Smooth muscle cell (in vitro differentiated cells): ENCODE measurements at regions not wholly inside any gene's neighbourhood (a gene's known extent, or its start where the extent isn't known, plus 50 kb on each side); places are given as distances from the start of the nearest gene placed in this dataset.
"Not testable (repeated sequence)": the region's sequence is repeated elsewhere in the genome, so short reads cannot be mapped to it uniquely, and the experiment has no call there.

ENCODE experiments used
- DNase-seq: peaks from one replicate; lab custom pipeline; 2025; ENCODE audit not compliant: unreplicated experiment; lab: John Stamatoyannopoulos, UW
- H2AFZ ChIP-seq: fragments of 200-600 bp; sonication (generic); 2 replicates; pipeline ENCODE4 v1.6.0; 2016; ENCODE audit warnings: antibody characterized with exemption, low read depth, mild to moderate bottlenecking
- H3F3A ChIP-seq: fragments of 200-600 bp; sonication (generic); 2 replicates; pipeline ENCODE4 v1.6.0; 2017; ENCODE audit warnings: antibody characterized with exemption, low read depth
- H3K27ac ChIP-seq: fragments of 200-600 bp; sonication (generic); 2 replicates; pipeline ENCODE4 v1.5.1; 2016; ENCODE audit warnings: low read depth, mild to moderate bottlenecking
- H3K27me3 ChIP-seq: fragments of 200-600 bp; sonication (generic); 2 replicates; pipeline ENCODE4 v1.6.1; 2016; ENCODE audit warnings: low read depth, mild to moderate bottlenecking
- H3K36me3 ChIP-seq: fragments of 200-600 bp; sonication (generic); 2 replicates; pipeline ENCODE4 v1.5.1; 2016; ENCODE audit warnings: low read depth
- H3K4me1 ChIP-seq: fragments of 200-600 bp; sonication (generic); 2 replicates; pipeline ENCODE4 v1.5.1; 2016; ENCODE audit warnings: low read depth
- H3K4me2 ChIP-seq: fragments of 200-600 bp; sonication (generic); 2 replicates; pipeline ENCODE4 v1.6.0; 2016; ENCODE audit warnings: mild to moderate bottlenecking
- H3K4me3 ChIP-seq: fragments of 200-600 bp; sonication (generic); 2 replicates; pipeline ENCODE4 v1.5.1; 2016; ENCODE audit warnings: mild to moderate bottlenecking
- H3K79me2 ChIP-seq: fragments of 200-600 bp; sonication (generic); 2 replicates; pipeline ENCODE4 v1.6.0; 2016; ENCODE audit warnings: low read depth, mild to moderate bottlenecking
- H3K9ac ChIP-seq: fragments of 200-600 bp; sonication (generic); 2 replicates; pipeline ENCODE4 v1.6.0; 2016; ENCODE audit warnings: low read depth
- H3K9me3 ChIP-seq: fragments of 200-600 bp; sonication (generic); replicated peaks from 2 replicates; pipeline ENCODE4 v1.5.1; 2016; ENCODE audit warnings: low read depth
- H4K20me1 ChIP-seq: fragments of 200-600 bp; sonication (generic); 2 replicates; pipeline ENCODE4 v1.6.0; 2016; ENCODE audit warnings: low read depth
- CTCF ChIP-seq: fragments of 200-600 bp; sonication (generic); IDR thresholded peaks from 2 replicates; pipeline ENCODE4 v1.5.1; 2017; ENCODE audit warnings: borderline replicate concordance, mild to moderate bottlenecking, antibody characterized with exemption; ENCODE audit not compliant: insufficient read depth, poor library complexity, severe bottlenecking
- WGBS: methylation state at CpG from one replicate; pipeline ENCODE4 v1.1.7; 2016; ENCODE audit warnings: low lambda C conversion rate; 5-methylcytosine and 5-hydroxymethylcytosine counted together

DNA sequence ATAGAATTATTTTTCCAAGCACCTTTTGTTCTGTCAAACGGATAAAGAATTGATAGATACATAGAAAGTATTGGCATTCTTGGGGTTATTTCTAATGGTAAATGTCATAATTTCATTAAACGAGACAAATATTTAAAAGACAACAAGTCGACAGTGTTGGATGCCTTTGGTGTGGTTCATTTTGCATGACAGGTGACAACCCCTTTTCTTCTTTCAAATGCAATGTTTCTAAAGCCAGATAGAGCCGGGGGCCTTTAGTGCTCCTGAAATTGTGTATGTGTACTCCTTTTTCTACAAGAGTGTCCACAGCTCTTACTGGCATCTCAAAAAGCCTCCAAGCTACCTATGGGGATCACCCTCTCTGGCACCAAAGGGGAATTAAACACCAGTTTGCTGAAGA is 350.8 kb upstream of the ID2 start:
- Histone ChIP-seq H3K27ac (no peak overlapping the region), H3K79me2 (no peaks in the 10 kb centered on the region), H4K20me1 (no peaks in the 10 kb centered on the region), H3K9me3 (no peaks in the 10 kb centered on the region), H3K4me1 (no peaks in the 10 kb centered on the region), H3K9ac (no peak overlapping the region), H3K27me3 (no peaks in the 10 kb centered on the region), H3F3A (no peaks in the 10 kb centered on the region), H2AFZ (no peak overlapping the region), H3K4me3 (no peak overlapping the region), H3K4me2 (no peak overlapping the region), H3K36me3 (no peaks in the 10 kb centered on the region)
- WGBS = 67% methylated on average over 4 of the region's 4 CpGs
- TF ChIP-seq CTCF = no peak
- DNase-seq = no peak

- TF ChIP-seq CTCF = no peak
- Histone ChIP-seq H3K4me1 (no peaks in the 10 kb centered on the region), H3K4me2 (no peak overlapping the region), H3K27ac (no peak overlapping the region), H3K9ac (no peak overlapping the region), H3K36me3 (no peaks in the 10 kb centered on the region), H4K20me1 (no peaks in the 10 kb centered on the region), H2AFZ (no peak overlapping the region), H3K4me3 (no peak overlapping the region), H3K27me3 (no peaks in the 10 kb centered on the region), H3F3A (no peaks in the 10 kb centered on the region), H3K79me2 (no peaks in the 10 kb centered on the region), H3K9me3 (no peaks in the 10 kb centered on the region)
- DNase-seq = no peak
- WGBS = 93% methylated on average over 9 of the region's 9 CpGs
Observed at GRCh38 chr2:8332646-8333045, 349.2 kb upstream of the ID2 start.

- H3K27me3 ChIP-seq = no peaks in the 10 kb centered on the region
- H3K36me3 ChIP-seq = no peaks in the 10 kb centered on the region
- no peak for TF ChIP-seq CTCF
- H3F3A ChIP-seq = no peaks in the 10 kb centered on the region
- H3K9ac ChIP-seq = no peak overlapping the region
- H2AFZ ChIP-seq = no peak overlapping the region
- H3K4me1 ChIP-seq = no peaks in the 10 kb centered on the region
- no peak overlapping the region for H3K4me3 ChIP-seq
- H3K4me2 ChIP-seq = no peak overlapping the region
- no peaks in the 10 kb centered on the region for H3K79me2 ChIP-seq
- WGBS = 93% methylated on average over 13 of the region's 13 CpGs
- H3K27ac ChIP-seq = no peak overlapping the region
- DNase-seq = no peak
- no peaks in the 10 kb centered on the region for H3K9me3 ChIP-seq
- H4K20me1 ChIP-seq = no peaks in the 10 kb centered on the region
Observed at GRCh38 chr2:8333177-8333831, 348.6 kb upstream of the ID2 start.

- not testable (repeated sequence) for H3K4me3 ChIP-seq, H3K79me2 ChIP-seq, DNase-seq, H3K4me1 ChIP-seq, H3K27ac ChIP-seq, H3K9me3 ChIP-seq, H3F3A ChIP-seq, H3K4me2 ChIP-seq, H3K36me3 ChIP-seq, H4K20me1 ChIP-seq, H2AFZ ChIP-seq, H3K9ac ChIP-seq, H3K27me3 ChIP-seq
- 89% methylated on average over 5 of the region's 5 CpGs for WGBS
Observed at GRCh38 chr2:8333832-8334187, 348.0 kb upstream of the ID2 start.
